GM19324 (cell line): ENCODE measurements at regions not wholly inside any gene's neighbourhood (a gene's known extent, or its start where the extent isn't known, plus 50 kb on each side); places are given as distances from the start of the nearest gene placed in this dataset.

Source experiments
- ATAC-seq: cut with Tn5 transposase; IDR thresholded peaks from one replicate; pipeline ENCODE4 v1.9.1; 2021; ENCODE audit warnings: mild to moderate bottlenecking, moderate library complexity; ENCODE audit not compliant: unreplicated experiment, low FRiP score

DNA sequence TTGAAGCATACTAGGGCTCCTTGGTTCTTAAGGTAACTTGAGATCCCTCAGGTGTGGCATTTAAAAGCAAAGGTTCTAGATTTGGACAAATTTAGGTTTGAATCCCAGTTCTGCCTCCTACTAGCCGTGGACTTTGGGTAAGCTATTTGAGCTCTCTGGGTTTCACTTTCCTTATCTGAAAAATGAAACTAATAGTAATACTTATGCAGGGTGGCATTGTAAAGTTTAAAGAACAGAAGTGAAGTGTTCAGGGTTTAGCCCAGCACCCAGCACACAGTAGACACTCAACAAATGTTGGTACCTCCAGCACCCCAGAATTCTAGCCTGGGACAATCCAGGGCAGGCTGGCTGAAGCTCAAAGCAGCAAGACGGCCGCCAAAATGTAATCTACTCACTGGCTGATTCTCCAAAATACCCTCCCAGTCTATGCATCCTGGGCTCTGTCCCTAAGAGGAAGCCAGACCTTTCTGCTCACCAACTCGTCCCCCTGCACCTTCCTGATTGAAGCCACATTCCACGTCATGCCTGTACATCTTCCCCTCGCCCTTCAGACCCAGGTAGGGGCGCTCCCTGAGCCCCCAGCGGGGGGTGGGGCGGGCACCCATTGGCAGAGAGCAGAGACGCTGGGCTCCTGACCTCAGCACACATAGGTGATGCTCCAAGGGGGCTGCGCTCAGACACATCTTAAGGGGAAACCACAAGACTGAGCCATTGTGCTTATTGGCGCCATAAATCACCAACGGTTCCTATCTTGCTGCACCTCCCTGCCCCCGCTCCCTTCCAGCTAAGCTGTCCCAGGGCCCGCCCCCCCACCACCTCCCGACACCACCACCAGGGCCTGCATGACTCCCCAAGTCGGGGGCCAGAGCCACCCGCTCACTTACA, 160.6 kb downstream of the BCOR start:
- peak; percentile 81 for ATAC-seq

DNA sequence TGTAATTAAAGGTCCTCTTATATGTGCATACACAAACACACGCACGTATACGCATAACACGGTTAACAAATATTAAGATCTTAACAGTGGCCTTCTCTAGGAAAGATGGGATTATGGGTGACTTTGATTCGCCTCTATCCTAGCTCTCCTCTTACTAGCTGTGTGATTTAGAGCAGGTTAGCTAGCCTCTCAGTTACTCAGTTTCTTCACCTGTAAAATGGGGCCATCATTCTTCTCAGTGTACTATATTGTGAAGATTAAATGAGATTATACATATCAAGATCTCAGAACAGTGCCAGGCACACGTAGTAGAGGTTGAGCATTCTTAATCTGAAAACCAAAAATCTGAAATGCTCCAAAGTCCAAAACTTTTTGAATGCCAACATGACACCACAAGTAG, 159.3 kb downstream of the BCOR start:
- no peak for ATAC-seq

DNA sequence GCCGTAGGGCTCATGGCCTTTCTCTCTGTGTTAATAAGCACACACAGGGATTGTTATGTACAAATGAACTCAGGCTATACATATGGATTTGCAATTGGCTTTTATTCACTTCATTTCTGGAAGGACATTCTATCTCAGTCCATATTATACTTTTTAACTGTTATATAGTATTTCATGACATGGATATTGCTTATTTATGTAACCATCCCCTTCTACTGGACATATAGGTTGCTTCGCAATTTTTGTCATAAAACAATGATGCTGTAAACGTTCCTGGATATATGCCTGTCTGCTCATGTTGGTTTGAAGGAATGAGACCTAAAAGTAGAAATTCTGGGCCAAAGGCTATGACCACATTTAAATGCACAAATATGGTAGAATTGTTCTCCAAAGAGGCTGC, 158.1 kb downstream of the BCOR start:
- ATAC-seq, result no peak

DNA sequence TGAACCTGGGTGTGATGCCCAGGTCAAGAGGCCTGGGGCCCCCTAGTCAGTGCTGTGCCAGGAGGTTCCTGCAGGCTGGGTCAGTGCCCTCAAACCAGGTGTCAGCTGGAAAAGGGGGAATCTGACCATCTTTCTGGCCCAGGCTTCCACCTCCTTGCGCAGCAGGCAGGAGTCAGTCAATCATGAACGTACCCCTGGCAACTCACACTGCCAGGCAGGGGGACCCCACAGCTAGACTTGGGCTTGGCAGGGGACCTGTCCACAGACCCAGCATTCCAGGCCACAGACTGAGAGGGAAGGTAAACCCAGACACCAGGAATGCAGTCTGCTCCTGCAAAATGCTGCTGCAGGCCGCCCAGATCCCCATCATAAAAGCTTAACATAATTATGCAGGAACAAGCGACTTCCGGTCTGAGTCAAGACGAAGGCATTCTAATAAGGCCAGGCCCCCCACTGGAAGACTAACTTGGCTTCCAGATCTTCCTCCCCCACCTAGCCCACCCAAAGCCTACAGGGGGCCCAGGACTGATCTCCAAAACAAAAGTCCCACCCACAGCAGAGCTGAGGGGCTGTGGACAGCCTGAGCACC, 156.3 kb downstream of the BCOR start:
- no peak for ATAC-seq

DNA sequence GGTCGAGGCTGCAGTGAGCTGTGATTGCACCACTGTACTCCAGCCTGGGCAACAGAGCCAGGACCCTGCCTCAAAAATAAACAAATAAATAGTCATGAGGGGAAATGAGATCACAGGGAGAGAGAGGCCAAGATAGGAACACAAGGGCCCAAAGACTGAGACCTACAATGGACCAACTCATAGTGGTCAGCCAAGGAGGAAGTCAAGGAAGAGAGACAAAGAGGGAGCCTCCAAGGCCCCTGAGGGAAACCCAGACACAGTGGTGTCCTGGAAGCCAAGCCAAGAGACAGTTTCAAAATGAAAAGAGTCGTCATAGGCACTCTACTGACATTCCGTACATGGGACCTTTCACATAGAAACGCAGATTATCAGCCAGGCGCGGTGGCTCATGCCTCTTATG, 153.3 kb downstream of the BCOR start:
- ATAC-seq, result no peak

DNA sequence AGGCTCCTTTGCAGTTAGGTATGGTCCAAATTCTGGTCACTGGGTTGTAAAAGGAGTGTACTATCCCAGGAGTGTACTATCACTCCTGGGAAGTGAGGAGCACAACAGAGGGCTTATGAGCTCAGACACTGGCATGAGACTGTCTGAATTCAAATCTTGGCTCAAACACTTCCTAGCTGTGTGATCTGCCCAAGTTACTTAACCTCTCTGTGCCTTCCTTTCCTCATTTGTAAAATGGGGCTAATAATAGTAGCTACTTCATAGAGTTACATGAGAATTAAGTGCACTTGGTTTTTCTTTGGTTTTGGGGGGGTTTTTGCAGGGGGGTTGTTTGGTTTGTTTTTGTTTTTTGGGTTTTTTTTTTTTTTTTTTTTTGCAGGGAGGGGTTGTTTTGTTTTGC, 152.0 kb downstream of the BCOR start:
- ATAC-seq, result no peak

DNA sequence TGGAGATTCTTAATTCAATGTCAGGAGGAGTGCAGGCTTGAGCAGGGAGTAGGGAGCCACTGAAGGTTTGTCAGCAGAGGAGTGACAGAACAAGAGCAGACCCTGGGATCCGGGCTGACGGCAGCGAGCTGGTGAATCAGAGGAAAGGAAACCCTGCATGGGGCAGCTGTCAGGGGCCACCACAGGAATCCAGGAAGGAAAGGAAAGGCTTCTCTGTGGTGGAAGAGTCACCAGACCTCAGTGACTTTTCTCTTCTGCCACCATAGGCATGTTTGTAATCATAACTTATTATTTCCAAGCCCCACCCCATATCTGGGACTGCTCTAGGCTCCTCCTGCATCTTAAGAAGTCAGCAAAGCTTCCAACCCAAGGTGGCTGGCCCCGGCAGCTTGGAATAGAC, 150.9 kb downstream of the BCOR start:
- ATAC-seq, result no peak

DNA sequence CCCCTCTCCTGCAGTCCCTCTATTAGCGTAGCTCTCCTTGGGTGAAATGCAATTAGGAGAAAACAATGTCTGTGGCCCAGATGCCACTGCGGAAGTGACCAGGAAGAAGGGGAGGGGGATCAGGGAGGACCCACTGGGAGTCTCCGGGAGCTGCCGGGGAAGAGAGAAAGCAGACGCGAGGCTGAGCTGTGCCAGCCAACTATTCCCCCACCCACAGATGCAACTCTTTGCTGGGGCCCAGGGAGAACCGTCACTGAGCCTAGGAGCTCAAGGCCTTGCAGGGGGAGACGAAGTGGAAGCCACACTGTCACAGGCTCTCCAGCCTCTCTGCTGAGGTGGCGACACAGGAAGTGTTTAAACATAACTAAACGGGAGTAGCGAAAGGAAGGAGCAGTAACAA, 149.2 kb downstream of the BCOR start:
- no peak for ATAC-seq

DNA sequence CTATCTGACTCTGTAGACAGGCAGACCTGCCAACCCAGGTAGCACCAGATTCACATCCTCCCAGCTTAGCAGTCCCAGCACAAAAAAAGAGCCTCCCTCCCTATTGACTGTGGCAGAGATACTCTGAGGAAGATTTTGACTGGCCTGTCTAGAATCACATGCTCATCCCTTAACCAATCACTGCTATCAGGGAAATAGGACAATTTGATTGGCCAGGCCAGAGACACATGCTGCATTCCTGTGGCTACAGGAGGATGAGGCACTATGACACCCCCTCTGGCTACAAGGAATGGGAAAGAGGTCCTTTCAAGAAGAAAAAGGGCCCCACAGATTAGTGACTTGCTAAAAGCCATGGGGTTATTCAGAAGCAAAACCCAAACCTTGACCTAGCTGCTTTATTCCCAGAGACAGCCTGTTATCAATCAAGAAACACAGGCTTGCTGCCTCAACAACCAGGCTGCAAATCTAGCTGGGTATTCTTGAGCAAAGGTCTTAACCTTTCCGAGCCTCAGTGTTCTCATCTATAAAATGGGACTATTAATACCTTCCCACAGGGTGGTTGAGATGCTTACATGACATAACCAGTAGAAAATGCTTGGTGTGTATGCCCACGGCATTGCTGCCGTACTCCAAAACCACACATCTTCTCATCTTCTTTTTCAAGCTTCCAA, 147.6 kb downstream of the BCOR start:
- no peak for ATAC-seq

DNA sequence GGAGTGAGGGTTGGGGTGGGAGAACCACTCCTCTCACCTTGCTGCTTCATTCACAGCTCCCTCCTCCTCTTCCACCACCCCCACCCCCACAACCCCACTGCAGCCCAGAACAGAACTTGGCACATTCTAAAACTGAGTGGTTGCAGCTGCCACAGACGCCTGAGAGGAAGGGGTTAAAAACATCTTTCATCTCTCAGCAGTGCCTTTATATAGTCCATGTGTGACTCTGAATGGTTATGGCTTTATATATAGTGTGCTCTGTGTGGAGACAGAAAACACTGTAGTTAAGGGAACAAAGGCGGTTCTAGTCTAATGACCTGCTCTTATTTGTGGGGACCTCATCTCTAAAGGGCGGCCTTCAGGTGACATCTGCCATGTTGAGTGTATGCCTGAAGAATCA, 144.8 kb downstream of the BCOR start:
- ATAC-seq, result no peak

DNA sequence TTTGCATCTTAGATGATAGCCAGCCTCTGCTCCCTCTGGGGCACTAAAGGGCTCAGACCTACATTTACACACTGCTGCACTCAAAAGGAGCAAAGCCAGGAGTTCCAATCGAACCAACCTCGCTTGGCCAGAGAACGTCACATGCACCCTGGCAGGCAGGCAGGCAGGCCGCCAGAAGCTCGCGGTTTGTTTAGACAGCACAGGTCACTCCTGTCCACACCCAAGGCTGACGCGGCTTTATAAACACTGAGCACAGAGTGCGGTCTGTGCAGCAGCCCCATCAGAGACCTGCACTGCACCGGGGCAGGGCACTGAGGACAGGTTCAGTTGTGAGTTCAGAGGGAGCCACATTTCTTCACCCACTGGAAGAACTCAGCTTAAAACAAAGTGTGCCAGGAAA, 143.9 kb downstream of the BCOR start:
- ATAC-seq, result no peak

DNA sequence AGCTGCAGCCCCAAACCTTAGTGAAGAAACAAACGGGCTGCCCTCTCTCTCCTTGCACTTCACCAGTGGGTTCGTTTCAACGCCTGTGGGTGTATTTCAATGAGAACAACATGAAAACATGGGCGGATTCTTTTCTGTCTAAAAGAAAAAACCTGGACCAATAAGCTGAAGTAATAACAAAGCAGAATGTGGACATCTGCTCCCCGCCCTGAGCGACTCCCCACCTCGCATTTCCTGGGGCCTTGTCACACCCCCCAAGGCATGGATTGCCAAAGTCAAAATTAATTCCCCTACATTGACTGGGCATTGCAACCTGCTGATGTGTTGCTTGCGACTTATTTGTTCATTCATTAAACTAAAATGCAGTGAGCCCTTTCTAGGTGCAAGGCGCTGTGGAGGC, 142.9 kb downstream of the BCOR start:
- no peak for ATAC-seq

DNA sequence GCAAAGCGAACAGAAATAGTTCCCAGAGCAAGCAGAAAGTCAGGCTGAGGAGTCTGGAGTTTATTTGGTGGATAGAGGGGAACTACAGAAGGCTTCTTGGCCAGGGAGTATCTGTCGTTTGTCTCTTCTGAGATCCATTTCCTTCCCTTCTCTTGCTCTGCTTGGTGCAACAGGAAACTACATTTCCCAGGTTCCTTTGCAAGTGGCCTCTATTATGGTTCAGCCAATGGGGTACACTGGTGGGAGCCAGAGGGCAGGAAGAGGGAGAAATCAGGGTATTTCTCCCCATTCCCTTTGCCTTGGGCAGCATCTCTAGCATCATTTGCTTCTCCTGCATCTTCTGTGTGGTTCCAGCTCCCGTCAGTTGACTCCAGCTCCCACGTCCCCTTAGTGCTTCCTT, 142.1 kb downstream of the BCOR start:
- ATAC-seq, result no peak

DNA sequence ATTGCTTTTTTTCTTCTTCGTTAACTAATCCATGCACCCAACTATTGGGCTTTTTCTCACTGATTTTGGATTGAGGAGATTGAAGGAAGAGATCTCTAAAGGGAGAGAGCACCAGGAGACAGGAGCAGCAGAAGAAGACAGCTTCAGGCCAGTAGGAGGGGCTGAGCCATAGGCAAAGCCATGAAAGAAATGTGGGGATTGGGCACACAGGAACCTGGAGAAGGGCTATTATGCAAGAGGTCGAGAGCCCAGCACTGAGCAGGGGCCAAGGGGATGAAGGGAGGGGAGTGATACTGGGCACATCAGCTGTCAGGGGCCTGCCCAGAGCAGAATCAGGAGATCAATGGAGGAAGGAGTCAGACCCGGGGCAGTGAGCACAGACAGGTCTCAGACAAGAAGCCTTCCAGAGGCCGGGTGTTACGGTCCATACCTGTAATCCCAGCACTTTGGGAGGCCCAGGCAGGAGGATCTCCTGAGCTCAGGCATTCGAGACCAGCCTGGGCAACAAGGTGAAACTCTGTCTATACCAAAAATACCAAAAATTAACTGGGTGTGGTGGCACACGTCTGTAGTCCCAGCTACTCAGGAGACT, 140.9 kb downstream of the BCOR start:
- ATAC-seq, result no peak

DNA sequence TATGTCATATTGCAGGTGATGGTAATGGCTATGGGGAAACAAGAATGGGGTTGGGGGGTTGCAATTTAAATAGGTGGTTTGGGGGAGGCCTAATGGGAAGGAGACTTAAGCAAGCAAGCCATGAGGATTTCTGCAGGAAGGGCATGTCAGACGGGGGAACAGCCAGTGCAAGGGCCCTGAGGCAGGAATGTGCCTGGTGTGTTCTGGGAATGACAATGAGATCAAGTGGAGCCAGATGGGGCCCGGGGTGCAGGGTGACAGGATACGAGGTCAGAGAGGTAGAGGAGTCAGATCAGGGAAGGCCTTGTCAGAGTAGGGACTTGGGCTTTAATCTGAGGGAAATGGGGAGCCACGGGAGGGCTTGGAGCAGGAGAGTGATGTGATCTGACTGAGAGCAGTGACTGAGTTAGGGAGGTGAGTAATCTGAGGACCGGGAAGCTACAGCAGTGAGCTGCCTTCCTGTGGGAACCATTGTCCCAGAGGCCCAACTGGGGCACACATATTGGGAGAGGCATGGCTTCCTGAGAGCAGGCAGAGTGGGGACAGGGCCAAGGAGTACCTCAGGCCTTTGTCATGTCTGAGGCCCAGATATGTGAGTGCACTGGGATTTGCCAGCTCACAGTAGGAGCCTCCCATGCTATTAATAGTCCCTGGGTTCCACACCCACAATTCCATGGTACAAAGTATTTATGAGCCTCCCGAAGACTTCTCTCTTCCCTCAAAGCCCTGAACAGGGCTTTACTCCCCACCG, 139.8 kb downstream of the BCOR start:
- ATAC-seq, result no peak

DNA sequence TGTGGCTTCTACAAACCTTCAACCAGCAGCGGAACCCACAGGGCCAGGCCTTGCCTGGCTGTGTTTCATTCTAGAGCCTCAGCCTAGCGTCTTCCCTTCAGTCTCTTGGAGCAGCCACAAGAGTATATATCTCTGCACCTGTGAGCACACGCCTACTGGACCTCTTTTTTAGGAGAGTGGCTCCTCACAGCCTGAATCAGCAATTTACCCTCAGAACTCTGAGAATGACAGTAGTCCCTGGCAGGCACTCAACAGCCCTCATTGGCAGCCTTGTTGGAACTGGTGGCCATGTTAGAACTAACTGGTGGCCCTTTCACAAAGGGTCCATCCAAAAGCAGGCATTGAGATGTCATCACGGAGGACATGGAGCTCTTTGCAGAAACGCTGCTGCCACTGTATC, 138.9 kb downstream of the BCOR start:
- ATAC-seq, result no peak

DNA sequence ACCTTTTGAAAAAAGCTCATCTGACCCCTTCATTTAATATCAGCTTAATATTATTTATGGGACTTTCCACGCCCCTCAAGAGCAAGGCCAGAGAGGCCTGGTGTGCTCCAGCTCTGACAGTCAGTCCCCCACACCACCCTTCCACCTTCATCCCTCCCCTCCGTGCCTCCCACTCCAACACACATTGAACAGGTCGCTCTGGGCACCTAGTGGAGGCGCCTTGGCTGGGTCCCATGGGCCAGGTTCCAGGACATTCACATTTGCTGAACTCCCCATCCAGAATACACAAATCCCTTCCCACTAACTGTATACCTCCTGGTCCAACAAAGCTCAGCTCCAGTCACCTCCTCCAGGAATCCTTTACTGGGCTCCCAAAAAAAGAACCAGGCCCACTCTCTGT, 137.5 kb downstream of the BCOR start:
- ATAC-seq, result no peak

DNA sequence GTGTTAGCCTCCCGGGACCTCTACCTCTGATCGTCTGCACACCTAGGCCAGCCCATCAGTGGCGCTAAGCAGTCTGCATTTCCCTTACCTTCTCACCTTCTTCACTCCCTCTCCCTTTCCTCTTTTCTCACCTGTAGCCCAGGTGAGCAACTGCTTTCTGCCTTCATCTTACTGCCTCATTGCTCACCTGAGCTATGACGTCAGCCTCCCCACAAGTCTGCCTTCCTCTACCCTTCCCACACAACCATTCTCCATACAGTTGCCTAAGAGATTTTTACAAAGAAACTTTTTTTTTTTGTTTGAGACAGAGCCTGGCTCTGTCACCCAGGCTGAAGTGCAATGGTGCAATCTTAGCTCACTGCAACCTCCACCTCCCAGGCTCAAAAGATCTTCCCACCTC, 136.3 kb downstream of the BCOR start:
- ATAC-seq, result no peak

DNA sequence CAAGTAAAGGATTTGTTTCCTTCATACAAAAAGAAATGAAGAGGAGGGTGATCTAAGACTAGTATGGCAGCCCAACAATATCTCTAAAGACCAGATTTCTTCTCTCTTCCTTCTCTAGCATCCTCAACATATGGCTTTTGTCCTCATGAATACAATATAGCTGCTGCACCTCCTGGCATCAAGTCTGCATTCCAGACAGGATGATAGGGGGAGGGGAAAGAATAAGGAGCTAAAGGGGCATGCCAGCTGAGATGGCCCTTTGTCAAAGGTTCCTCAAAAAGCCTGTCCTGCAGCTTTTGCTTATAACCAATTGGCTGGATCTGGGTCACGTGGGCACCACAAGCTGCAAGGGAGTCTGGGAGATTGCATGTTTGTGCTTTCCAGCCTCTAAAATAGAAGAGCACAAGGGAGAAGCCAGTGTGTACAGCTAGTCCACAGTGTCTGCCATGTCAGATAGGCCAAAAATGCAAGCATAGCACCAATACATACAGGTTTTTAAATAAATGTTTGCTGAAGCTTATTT, 132.6 kb downstream of the BCOR start:
- ATAC-seq, result no peak

DNA sequence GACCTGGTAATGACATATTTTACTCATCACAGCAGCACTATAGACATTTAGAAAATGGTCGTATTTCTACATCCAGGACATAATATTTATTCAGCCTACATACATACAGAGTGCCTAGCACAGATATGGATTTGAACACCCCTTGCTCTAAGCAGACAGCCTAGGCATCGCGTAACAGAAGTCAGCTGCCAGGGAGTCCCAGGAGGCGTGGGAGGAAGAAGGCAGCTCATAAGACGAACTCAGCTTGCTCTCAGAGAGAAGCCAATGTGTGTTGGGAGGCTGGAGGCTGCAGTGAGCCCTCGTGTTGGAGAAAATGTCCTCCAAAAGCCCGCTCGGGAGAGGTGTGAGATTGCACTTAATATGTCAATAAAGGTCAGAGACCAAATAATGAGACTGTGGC, 131.6 kb downstream of the BCOR start:
- ATAC-seq, result no peak
